ENCODE measurements at regions not wholly inside any gene's neighbourhood (a gene's known extent, or its start where the extent isn't known, plus 50 kb on each side); places are given as distances from the start of the nearest gene placed in this dataset.
"Not testable (repeated sequence)": the region's sequence is repeated elsewhere in the genome, so short reads cannot be mapped to it uniquely, and the experiment has no call there.

DNA sequence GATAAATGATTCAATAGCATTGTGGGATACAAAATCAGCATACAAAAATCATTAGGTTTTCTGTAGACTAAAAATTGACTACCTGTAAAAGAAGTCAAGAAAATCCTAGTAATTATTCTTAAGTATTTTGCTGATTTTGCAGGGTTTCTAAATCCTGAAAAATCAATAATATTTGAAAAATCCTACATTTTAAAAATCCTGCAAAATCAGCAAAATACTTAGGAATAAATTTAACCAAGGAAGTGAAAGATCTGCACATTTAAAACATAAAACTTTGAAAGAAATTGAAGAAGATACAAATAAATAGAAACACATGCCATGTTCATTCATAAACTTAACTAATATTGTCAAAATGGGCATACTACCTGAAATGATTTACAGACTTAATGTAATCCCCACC lies 517.7 kb downstream of the RERGL start:
- Histone ChIP-seq H3K9me3 (ENCODE audit: control insufficient read depth, insufficient read depth, low read length) (no peaks in the 10 kb centered on the region), H3K27me3 (ENCODE audit: control insufficient read depth, insufficient read depth, low read length) (no peaks in the 10 kb centered on the region), H3K4me3 (ENCODE audit: low read depth, low read length) (no peak overlapping the region), H3K27ac (ENCODE audit: low read depth, low read length) (no peak overlapping the region), H3K4me1 (ENCODE audit: control insufficient read depth, insufficient read depth, low read length) (no peaks in the 10 kb centered on the region), H3K36me3 (ENCODE audit: control insufficient read depth, insufficient read depth, low read length) (no peaks in the 10 kb centered on the region)
- DNase-seq (ENCODE audit: low read depth in 4 of 6, low spot score in 6 of 6) = no peak

DNA sequence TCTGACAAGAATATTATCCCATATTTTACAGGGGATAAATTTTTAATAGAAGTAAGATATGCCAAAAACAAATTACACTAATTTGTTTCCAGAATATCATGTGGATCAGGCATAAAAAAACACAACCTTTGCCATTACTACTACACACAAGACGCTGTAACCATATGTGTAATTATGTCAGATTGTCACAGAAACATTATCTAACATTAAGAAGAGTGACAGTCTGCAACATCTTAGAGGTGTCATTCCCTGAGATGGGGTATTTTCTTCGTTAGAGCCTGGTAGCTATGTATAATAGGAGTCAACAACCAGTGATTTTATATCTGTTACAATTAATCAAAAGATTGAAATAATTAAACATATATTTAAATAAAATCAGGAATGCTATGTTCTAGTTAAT lies 518.9 kb downstream of the RERGL start:
- no peak overlapping the region for H3K4me3 ChIP-seq (ENCODE audit: low read depth, low read length)
- no peaks in the 10 kb centered on the region for H3K27me3 ChIP-seq (ENCODE audit: control insufficient read depth, insufficient read depth, low read length)
- no peaks in the 10 kb centered on the region for H3K9me3 ChIP-seq (ENCODE audit: control insufficient read depth, insufficient read depth, low read length)
- DNase-seq (ENCODE audit: low read depth in 4 of 6, low spot score in 6 of 6) = no peak
- H3K4me1 ChIP-seq (ENCODE audit: control insufficient read depth, insufficient read depth, low read length) = no peaks in the 10 kb centered on the region
- H3K27ac ChIP-seq (ENCODE audit: low read depth, low read length) = no peak overlapping the region
- WGBS (ENCODE audit: insufficient coverage) = no CpG with 5 or more reads among the region's 2 CpGs
- H3K36me3 ChIP-seq (ENCODE audit: control insufficient read depth, insufficient read depth, low read length) = no peaks in the 10 kb centered on the region

DNA sequence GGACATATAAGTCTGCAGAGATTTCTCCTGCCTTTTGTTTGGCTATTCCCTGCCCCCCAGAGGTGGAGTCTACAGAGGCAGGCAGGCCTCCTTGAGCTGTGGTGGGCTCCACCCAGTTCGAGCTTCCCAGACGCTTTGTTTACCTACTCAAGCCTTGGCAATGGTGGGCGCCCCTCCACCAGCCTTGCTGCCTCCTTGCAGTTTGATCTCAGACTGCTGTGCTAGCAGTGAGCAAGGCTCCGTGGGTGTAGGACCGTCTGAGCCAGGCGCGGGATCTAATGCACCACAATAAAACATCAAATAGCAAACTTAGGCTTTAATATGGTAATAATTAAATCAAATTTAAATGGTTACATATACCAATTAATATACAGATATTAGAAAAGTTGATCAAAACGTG lies 525.4 kb downstream of the RERGL start:
- H3K27me3 ChIP-seq (ENCODE audit: control insufficient read depth, insufficient read depth, low read length); H3K4me3 ChIP-seq (ENCODE audit: low read depth, low read length); DNase-seq (ENCODE audit: low read depth in 4 of 6, low spot score in 6 of 6); H3K36me3 ChIP-seq (ENCODE audit: control insufficient read depth, insufficient read depth, low read length); H3K27ac ChIP-seq (ENCODE audit: low read depth, low read length); H3K4me1 ChIP-seq (ENCODE audit: control insufficient read depth, insufficient read depth, low read length); H3K9me3 ChIP-seq (ENCODE audit: control insufficient read depth, insufficient read depth, low read length): not testable (repeated sequence)
- WGBS (ENCODE audit: insufficient coverage) = 86% methylated on average over 2 of the region's 8 CpGs

DNA sequence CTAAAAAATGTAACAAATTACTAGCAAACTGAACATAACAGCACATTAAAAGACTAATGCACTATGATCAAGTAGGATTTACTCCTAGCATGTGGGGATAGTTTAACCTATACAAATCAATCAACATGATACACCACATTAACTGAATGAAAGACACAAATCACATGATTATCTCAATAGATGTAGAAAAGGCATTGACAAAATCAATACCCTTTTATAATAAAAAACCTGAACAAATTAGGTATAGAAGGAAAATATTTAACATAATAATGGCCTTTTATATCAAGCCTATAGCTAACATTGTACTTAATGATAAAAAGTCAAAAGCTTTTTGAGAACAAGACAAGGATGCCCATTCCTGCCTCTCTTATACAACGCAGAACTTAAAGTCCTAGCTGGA lies 540.0 kb downstream of the RERGL start:
- no peak for DNase-seq (ENCODE audit: low read depth in 4 of 6, low spot score in 6 of 6)
- H3K36me3 ChIP-seq (ENCODE audit: control insufficient read depth, insufficient read depth, low read length) = no peaks in the 10 kb centered on the region
- no peak overlapping the region for H3K27ac ChIP-seq (ENCODE audit: low read depth, low read length)
- H3K4me1 ChIP-seq (ENCODE audit: control insufficient read depth, insufficient read depth, low read length) = no peaks in the 10 kb centered on the region
- H3K9me3 ChIP-seq (ENCODE audit: control insufficient read depth, insufficient read depth, low read length) = peaks cover 2% of the 10 kb centered on the region
- no peak overlapping the region for H3K4me3 ChIP-seq (ENCODE audit: low read depth, low read length)
- H3K27me3 ChIP-seq (ENCODE audit: control insufficient read depth, insufficient read depth, low read length) = no peaks in the 10 kb centered on the region
- WGBS (ENCODE audit: insufficient coverage) = no CpG with 5 or more reads among the region's 1 CpG

DNA sequence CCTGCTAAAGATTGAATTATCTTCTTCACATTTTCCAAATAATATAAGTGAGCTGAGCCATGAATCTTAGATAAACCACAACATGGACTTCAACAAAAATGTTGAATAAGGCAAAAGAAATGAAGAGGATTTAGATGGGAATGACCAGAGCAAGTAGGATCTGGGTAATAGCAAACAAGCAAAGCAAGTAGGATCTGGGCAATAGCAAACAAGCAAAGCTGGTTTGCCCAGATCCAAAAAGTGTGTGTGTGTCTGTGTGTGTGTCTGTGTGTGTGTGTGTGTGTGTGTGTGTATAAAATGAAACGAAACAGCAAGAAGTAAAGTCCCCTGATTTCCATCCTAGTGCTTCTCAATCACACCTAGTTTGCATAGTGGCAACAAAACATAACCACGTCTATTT lies 549.1 kb downstream of the RERGL start:
- Histone ChIP-seq H3K4me3 (ENCODE audit: low read depth, low read length) (no peak overlapping the region), H3K27me3 (ENCODE audit: control insufficient read depth, insufficient read depth, low read length) (no peaks in the 10 kb centered on the region), H3K4me1 (ENCODE audit: control insufficient read depth, insufficient read depth, low read length) (no peaks in the 10 kb centered on the region), H3K9me3 (ENCODE audit: control insufficient read depth, insufficient read depth, low read length) (peaks cover 3% of the 10 kb centered on the region), H3K36me3 (ENCODE audit: control insufficient read depth, insufficient read depth, low read length) (no peaks in the 10 kb centered on the region), H3K27ac (ENCODE audit: low read depth, low read length) (no peak overlapping the region)
- DNase-seq (ENCODE audit: low read depth in 4 of 6, low spot score in 6 of 6) = no peak
- no CpG with 5 or more reads among the region's 2 CpGs for WGBS (ENCODE audit: insufficient coverage)

DNA sequence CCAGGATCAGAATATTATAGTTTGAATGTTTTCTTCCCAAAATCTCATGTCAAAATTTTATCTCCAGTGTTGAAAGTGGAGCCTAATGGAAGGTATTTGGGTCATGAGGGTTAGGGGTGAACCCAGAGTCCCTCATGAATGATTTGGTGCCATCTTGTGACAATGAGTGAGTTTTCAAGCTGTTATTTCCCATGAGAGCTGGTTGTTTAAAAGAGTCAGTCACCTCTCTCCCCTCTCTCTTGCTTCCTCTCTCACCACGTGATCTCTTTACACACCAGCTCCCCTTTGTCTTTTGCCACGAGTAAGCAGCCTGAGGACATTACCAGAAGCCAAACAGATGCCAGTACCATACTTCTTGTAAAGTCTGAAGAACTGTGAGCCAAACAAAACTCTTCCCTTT lies 561.6 kb downstream of the RERGL start:
- H3K27me3 ChIP-seq (ENCODE audit: control insufficient read depth, insufficient read depth, low read length) = no peaks in the 10 kb centered on the region
- no peak for DNase-seq (ENCODE audit: low read depth in 4 of 6, low spot score in 6 of 6)
- H3K9me3 ChIP-seq (ENCODE audit: control insufficient read depth, insufficient read depth, low read length) = no peaks in the 10 kb centered on the region
- H3K36me3 ChIP-seq (ENCODE audit: control insufficient read depth, insufficient read depth, low read length) = no peaks in the 10 kb centered on the region
- H3K4me1 ChIP-seq (ENCODE audit: control insufficient read depth, insufficient read depth, low read length) = no peaks in the 10 kb centered on the region
- 33% methylated on average over 2 of the region's 2 CpGs for WGBS (ENCODE audit: insufficient coverage)
- H3K4me3 ChIP-seq (ENCODE audit: low read depth, low read length) = no peak overlapping the region
- H3K27ac ChIP-seq (ENCODE audit: low read depth, low read length) = no peak overlapping the region

DNA sequence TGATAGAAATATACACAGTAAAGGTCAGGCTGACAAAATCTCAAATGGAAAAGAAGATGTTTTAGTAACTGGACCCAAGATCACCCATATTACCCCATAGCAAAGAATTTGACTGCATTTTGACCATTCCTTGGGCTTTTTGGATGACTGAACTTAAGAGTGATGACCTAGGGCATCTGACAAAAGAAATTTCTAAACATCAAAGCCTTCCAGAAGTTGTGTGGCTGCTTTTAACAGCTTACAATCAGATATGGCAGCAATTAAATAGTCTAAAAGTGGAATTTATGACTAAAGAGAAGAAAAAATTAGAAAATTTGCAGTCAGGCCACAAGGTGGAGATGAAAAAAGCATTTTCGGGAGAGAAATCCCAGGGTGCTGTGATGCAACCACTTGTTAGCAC lies 563.0 kb downstream of the RERGL start:
- no peaks in the 10 kb centered on the region for H3K27me3 ChIP-seq (ENCODE audit: control insufficient read depth, insufficient read depth, low read length)
- no peaks in the 10 kb centered on the region for H3K36me3 ChIP-seq (ENCODE audit: control insufficient read depth, insufficient read depth, low read length)
- no peak overlapping the region for H3K27ac ChIP-seq (ENCODE audit: low read depth, low read length)
- H3K9me3 ChIP-seq (ENCODE audit: control insufficient read depth, insufficient read depth, low read length) = no peaks in the 10 kb centered on the region
- no peak for DNase-seq (ENCODE audit: low read depth in 4 of 6, low spot score in 6 of 6)
- H3K4me3 ChIP-seq (ENCODE audit: low read depth, low read length) = no peak overlapping the region
- no peaks in the 10 kb centered on the region for H3K4me1 ChIP-seq (ENCODE audit: control insufficient read depth, insufficient read depth, low read length)
- no CpG with 5 or more reads among the region's 1 CpG for WGBS (ENCODE audit: insufficient coverage)

DNA sequence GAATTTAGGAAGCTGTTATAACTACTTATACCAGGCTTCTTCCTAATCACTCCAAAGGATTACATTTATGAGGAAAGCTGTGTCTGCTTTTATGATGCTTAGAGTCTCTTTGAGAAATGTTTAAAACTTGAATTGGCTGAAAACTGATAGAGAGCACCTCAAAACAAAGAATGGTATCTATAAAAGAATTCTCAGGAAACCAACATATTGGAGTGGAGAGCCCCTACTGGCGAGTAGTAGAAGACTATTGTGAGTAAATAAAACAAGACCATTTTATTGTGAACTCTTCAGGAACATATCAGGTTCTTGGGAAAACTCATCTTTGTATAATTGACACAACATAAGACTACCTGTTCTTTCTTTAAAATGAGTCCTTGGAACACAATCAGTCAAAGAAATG lies 578.6 kb downstream of the RERGL start:
- H3K27ac ChIP-seq (ENCODE audit: low read depth, low read length) = no peak overlapping the region
- no peak for DNase-seq (ENCODE audit: low read depth in 4 of 6, low spot score in 6 of 6)
- no peaks in the 10 kb centered on the region for H3K4me1 ChIP-seq (ENCODE audit: control insufficient read depth, insufficient read depth, low read length)
- H3K27me3 ChIP-seq (ENCODE audit: control insufficient read depth, insufficient read depth, low read length) = no peaks in the 10 kb centered on the region
- no CpG with 5 or more reads among the region's 1 CpG for WGBS (ENCODE audit: insufficient coverage)
- H3K36me3 ChIP-seq (ENCODE audit: control insufficient read depth, insufficient read depth, low read length) = no peaks in the 10 kb centered on the region
- no peak overlapping the region for H3K4me3 ChIP-seq (ENCODE audit: low read depth, low read length)
- H3K9me3 ChIP-seq (ENCODE audit: control insufficient read depth, insufficient read depth, low read length) = no peaks in the 10 kb centered on the region

DNA sequence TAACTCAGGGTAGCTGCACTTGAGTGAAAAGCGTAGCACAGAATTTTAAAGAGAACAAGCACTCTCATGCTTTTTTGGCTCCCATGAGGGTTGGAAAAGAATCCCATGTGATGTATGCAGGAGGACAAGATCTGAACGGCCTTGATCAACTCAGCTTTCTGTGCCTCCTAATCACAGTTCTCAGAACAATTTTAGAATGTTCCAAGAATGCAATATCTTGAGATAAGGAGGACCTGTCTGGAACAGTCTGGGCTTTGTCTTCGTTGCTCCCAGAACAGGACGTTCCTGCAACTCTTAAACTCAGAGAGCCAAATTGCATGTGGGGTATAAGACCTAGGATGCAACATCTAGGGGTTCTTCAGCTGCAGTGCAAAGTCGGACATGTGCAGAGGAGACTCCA lies 582.7 kb downstream of the RERGL start:
- DNase-seq (ENCODE audit: low read depth in 4 of 6, low spot score in 6 of 6) = no peak
- Histone ChIP-seq H3K36me3 (ENCODE audit: control insufficient read depth, insufficient read depth, low read length) (no peaks in the 10 kb centered on the region), H3K9me3 (ENCODE audit: control insufficient read depth, insufficient read depth, low read length) (no peaks in the 10 kb centered on the region), H3K27me3 (ENCODE audit: control insufficient read depth, insufficient read depth, low read length) (no peaks in the 10 kb centered on the region), H3K4me3 (ENCODE audit: low read depth, low read length) (no peak overlapping the region), H3K4me1 (ENCODE audit: control insufficient read depth, insufficient read depth, low read length) (no peaks in the 10 kb centered on the region), H3K27ac (ENCODE audit: low read depth, low read length) (no peak overlapping the region)
- 93% methylated on average over 3 of the region's 5 CpGs for WGBS (ENCODE audit: insufficient coverage)

DNA sequence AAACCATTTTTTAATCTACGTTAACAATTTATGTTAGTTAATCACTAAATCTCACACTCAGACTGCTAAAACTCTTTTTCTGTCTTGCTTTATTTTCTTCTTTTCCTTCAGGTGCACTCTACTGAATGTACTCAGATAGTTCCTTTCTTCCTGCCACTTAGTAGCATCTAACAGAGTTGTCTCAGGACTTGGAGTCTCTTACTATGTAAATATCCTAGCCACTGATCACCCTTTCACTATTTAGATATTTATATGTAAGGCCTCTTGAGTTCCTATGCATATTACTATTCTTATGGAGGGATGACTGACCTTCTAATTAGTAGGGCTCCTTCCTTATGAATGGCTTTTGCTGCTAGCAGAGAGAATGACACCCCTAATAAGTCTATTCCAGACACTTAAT lies 586.3 kb downstream of the RERGL start:
- H3K4me3 ChIP-seq (ENCODE audit: low read depth, low read length) = no peak overlapping the region
- no peaks in the 10 kb centered on the region for H3K9me3 ChIP-seq (ENCODE audit: control insufficient read depth, insufficient read depth, low read length)
- H3K4me1 ChIP-seq (ENCODE audit: control insufficient read depth, insufficient read depth, low read length) = no peaks in the 10 kb centered on the region
- no peak for DNase-seq (ENCODE audit: low read depth in 4 of 6, low spot score in 6 of 6)
- H3K27ac ChIP-seq (ENCODE audit: low read depth, low read length) = no peak overlapping the region
- no peaks in the 10 kb centered on the region for H3K27me3 ChIP-seq (ENCODE audit: control insufficient read depth, insufficient read depth, low read length)
- 100% methylated on average over 1 of the region's 1 CpG for WGBS (ENCODE audit: insufficient coverage)
- H3K36me3 ChIP-seq (ENCODE audit: control insufficient read depth, insufficient read depth, low read length) = no peaks in the 10 kb centered on the region

DNA sequence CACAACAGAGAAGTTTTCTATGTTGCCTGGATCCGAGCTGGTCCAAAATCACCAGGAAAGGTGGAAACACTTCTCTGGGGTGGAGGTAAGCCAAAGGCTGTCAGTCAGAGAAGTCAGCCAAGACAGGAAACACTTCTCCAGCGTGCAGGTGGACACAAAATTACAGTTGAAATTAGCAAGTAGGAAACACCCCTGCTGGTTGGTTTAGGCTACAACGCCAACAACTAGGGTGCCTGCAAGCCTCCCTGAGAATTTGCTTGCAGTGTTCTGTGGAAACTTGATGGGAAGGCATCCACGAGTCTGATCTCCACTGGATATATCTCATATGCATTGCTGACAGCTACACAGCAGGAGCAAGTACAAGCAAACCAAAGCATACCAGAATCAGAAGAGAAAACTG lies 600.5 kb downstream of the RERGL start:
- Histone ChIP-seq H3K9me3 (ENCODE audit: control insufficient read depth, insufficient read depth, low read length) (no peaks in the 10 kb centered on the region), H3K27me3 (ENCODE audit: control insufficient read depth, insufficient read depth, low read length) (no peaks in the 10 kb centered on the region), H3K4me1 (ENCODE audit: control insufficient read depth, insufficient read depth, low read length) (no peaks in the 10 kb centered on the region), H3K27ac (ENCODE audit: low read depth, low read length) (no peak overlapping the region), H3K4me3 (ENCODE audit: low read depth, low read length) (no peak overlapping the region), H3K36me3 (ENCODE audit: control insufficient read depth, insufficient read depth, low read length) (no peaks in the 10 kb centered on the region)
- no peak for DNase-seq (ENCODE audit: low read depth in 4 of 6, low spot score in 6 of 6)
- 85% methylated on average over 2 of the region's 4 CpGs for WGBS (ENCODE audit: insufficient coverage)

Measured in spinal cord (tissue), 9 donors.